HG03442 (cell line): ENCODE measurements at regions not wholly inside any gene's neighbourhood (a gene's known extent, or its start where the extent isn't known, plus 50 kb on each side); places are given as distances from the start of the nearest gene placed in this dataset.

Experiments
- ATAC-seq: cut with Tn5 transposase; IDR thresholded peaks from one replicate; pipeline ENCODE4 v1.9.1; 2021; ENCODE audit warnings: mild to moderate bottlenecking, moderate library complexity; ENCODE audit not compliant: unreplicated experiment

DNA sequence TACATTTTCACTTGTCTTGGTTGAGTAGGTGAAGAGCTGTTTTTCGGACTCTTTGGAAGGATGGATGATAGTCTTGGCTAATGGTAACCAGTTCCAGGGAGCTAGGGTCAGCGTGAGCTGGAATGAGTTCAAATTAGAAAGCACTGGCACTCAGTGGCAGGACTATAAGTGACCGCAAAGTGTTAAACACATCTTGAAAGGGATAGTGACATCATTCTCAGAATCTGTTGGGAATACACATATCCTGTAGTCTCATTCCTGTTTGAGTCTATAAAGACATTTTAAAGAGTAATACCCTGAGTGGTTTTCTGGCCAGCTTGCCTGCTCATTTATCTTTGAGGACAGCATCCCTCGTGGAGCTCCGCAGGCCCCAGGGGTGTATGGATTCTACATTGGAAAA lies 56.7 kb upstream of the TMEM248 start:
- no peak for ATAC-seq

DNA sequence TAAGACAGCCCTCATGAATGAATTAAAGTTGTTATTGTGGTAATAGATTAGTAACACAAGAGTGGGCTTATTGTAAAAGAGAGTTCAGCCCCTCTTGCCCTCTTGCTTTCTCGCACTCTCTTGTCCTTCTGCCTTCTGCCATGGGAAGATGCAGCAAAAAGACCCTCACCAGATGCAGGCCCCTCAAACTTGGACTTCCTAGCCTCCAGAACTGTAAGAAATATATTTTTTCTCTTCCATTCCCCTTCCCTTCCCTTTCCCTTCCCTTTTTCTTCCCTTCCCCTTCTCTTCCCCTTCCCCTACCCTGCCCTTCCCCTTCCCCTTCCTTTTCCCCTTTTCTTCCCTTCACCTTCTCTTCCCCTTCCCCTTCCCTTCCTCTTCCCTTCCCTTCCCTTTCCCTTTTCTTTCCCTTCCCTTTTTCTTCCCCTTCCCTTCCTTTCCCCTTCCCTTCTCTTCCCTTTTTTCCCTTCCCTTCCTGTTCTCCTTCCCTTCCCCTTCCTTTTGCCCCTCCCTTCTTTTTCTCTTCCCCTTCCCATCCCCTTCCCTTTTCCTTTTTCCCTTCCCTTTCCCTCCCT lies 55.6 kb upstream of the TMEM248 start:
- no peak for ATAC-seq

DNA sequence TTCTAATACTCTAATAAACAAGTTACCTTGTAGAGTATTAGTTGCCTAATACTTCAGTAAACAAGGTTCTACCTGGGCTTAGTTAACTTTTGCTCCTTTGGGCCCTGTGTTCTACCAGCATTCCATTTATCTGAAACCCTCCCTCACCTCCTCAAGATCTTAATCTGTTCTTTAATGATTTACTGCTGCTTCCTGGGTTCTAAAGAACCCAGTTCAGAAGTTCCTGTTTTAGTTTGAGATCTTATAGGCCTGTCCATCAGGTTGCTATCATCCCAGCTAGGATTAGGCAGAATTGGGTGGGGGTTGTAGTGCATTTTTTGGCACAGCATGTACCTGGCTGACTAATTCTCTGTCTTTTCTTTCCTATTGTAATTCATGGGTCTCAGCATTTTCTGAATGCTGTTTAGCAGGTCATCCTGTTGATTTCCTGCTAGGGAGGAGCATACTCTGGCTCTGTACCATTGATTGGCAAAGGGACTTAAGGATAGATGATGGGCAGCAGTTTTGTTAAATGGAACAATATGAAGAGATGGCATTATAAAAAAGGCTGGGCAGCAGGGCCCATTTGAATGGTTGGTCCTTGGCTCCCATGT lies 53.7 kb upstream of the TMEM248 start:
- ATAC-seq, result no peak

DNA sequence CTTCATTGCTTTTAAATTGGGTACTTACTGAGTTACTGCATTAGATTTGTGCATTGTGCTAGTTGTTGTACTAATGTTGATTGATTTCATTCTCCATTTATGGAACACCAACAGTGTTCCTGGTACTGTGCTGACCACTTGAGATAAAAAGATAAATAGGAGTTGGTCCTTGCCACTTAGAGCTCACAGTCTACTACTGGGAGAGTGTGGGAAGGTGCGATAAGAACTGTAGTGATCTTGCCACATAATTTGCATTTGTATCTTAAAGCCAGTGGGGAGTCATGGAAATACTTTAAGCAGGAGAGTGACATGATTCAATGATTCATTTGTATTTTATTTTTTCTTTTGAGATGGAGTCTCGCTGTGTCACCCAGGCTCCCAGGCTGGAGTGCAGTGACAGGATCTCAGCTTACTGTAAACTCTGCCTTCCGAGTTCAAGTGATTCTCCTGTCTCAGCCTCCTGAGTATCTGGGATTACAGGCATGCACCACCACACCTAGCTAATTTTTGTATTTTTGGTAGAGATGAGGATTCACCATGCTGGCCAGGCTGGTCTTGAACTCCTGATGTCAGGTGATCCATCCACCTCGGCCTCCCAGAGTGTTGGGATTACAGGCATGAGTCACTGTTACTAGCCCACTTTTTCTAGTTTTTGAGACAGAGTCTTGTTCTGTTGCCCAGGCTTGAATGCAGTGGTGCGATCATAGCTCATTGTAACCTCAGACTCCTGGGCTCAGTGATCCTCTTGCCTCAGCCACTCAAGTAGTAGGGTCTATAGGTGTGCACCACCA lies 51.2 kb upstream of the TMEM248 start:
- peak; percentile 53 for ATAC-seq

DNA sequence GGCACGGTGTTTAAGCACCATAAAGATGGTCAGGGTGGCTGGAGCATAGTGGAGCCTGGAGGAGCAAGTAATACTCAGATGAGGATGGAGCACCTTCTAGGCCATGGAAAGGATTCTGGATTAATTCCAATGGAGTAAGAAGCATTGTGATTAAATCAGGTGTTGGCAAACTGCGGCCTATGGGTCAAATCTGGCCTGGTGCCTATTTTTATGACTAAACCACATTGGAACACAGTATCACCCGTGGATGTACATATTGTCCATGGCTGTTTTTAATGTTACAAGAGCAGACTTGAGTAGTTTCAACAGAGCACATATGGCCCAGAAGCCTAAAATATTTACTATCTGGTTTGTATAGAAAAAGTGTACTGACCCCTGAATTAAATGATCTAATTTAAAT lies 49.9 kb upstream of the TMEM248 start:
- no peak for ATAC-seq
